H1 (cell line): ENCODE measurements at regions not wholly inside any gene's neighbourhood (a gene's known extent, or its start where the extent isn't known, plus 50 kb on each side); places are given as distances from the start of the nearest gene placed in this dataset.

Experiments used
- RXRA ChIP-seq: IDR thresholded peaks from 2 replicates; pipeline ENCODE4 v1.6.1; 2011; ENCODE audit warnings: low read depth, mild to moderate bottlenecking, low read length, moderate library complexity; ENCODE audit not compliant: insufficient read depth

DNA sequence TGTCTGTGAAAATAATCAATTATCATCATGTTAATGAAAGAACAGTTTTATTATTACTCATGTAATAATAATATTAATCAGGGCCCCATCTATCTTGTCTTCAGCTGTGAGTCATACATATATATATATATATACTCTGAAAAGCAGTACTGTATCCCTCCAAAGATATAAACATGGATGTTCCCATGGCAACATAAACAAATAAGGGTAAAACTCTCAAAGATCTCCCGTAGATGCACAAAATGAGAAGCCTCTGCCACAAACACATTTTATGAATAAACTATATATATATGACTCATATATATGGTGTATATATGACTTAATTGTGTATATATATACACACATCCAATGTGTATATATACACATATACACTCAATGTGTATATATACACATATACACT lies 163.8 kb upstream of the ARHGEF26 start (continued):
- TF ChIP-seq RXRA = no peak
